Body of pancreas (tissue), 4 donors: ENCODE measurements at regions not wholly inside any gene's neighbourhood (a gene's known extent, or its start where the extent isn't known, plus 50 kb on each side); places are given as distances from the start of the nearest gene placed in this dataset.

Source experiments
- POLR2A ChIP-seq, 3 donors: fragments of 450-650 bp; IDR thresholded peaks; one replicate each; pipeline ENCODE4 v1.6.1; 2016; ENCODE audit warnings: antibody characterized with exemption in 3 of 3, mild to moderate bottlenecking in 2 of 3
- TF ChIP-seq, protein P1 (sequence below), 7 experiments: fragments of 450-650 bp in 4 of 7; fragments of 200-600 bp in 3 of 7; sonication (generic) in 3 of 7; IDR thresholded peaks; one replicate each; pipeline ENCODE4 v1.5.1; 2016 to 2019; ENCODE audit warnings: antibody characterized with exemption in 7 of 7

DNA sequence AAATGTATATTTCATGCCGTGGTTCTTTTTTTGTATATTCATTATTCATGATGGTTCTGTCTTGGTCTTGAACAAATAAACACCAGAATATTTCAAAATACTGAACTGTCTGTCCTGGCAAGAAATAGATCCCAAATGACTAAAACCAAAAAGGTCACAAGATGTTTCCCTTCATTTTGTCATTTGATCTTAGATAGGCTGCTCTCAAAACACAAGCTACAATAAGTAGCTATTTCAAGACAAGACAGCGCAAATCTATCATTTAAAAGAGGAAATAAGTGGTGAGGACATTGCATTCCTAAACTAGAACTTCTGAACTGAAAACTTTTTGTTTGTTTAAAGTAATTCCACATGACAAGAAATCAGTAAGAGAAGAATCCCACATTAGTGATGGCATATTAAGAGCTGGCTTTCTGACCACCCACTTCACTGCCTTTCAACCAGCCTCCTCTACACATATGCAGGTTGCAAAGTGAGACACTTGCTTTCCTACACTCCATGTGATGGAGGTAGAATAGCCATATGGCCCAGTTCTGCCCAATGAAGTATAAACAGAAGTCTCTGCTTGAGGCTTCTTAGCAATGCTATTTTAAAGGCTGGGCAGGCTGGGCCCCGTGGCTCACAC, 54.4 kb upstream of the CCDC28A start:
- TF ChIP-seq, protein P1, sequence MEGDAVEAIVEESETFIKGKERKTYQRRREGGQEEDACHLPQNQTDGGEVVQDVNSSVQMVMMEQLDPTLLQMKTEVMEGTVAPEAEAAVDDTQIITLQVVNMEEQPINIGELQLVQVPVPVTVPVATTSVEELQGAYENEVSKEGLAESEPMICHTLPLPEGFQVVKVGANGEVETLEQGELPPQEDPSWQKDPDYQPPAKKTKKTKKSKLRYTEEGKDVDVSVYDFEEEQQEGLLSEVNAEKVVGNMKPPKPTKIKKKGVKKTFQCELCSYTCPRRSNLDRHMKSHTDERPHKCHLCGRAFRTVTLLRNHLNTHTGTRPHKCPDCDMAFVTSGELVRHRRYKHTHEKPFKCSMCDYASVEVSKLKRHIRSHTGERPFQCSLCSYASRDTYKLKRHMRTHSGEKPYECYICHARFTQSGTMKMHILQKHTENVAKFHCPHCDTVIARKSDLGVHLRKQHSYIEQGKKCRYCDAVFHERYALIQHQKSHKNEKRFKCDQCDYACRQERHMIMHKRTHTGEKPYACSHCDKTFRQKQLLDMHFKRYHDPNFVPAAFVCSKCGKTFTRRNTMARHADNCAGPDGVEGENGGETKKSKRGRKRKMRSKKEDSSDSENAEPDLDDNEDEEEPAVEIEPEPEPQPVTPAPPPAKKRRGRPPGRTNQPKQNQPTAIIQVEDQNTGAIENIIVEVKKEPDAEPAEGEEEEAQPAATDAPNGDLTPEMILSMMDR (IDR thresholded peaks at IDR 0.05): no peak
- no peak for TF ChIP-seq POLR2A (IDR thresholded peaks at IDR 0.05)
